ENCODE measurements at regions not wholly inside any gene's neighbourhood (a gene's known extent, or its start where the extent isn't known, plus 50 kb on each side); places are given as distances from the start of the nearest gene placed in this dataset.

- Histone ChIP-seq H3K4me1 (ENCODE audit: control insufficient read depth, insufficient read depth, low read length, poor library complexity, severe bottlenecking) (no peaks in the 10 kb centered on the region), H3K9me3 (ENCODE audit: control insufficient read depth, low read length) (no peaks in the 10 kb centered on the region), H3K36me3 (ENCODE audit: control insufficient read depth, insufficient read depth, low read length) (no peaks in the 10 kb centered on the region), H3K27me3 (replicated peaks; ENCODE audit: control insufficient read depth, insufficient read depth, low read length, poor library complexity, severe bottlenecking) (no peaks in the 10 kb centered on the region), H3K4me3 (ENCODE audit: insufficient read depth, low read depth, low read length, poor library complexity, severe bottlenecking) (no peak overlapping the region), H3K27ac (ENCODE audit: insufficient read depth, low read length, poor library complexity, severe bottlenecking) (no peak overlapping the region)
- no peak for DNase-seq
Observed at GRCh38 chr14:53327716-53328115, 174.6 kb upstream of the DDHD1 start.

GRCh38 chr14:53325176-53325806 is 172.2 kb upstream of the DDHD1 start:
- no peak overlapping the region for H3K27ac ChIP-seq (ENCODE audit: insufficient read depth, low read length, poor library complexity, severe bottlenecking)
- no peaks in the 10 kb centered on the region for H3K4me1 ChIP-seq (ENCODE audit: control insufficient read depth, insufficient read depth, low read length, poor library complexity, severe bottlenecking)
- H3K9me3 ChIP-seq (ENCODE audit: control insufficient read depth, low read length): no peaks in the 10 kb centered on the region
- no peak for DNase-seq
- no peak overlapping the region for H3K4me3 ChIP-seq (ENCODE audit: insufficient read depth, low read depth, low read length, poor library complexity, severe bottlenecking)
- H3K27me3 ChIP-seq (replicated peaks; ENCODE audit: control insufficient read depth, insufficient read depth, low read length, poor library complexity, severe bottlenecking): no peaks in the 10 kb centered on the region
- H3K36me3 ChIP-seq (ENCODE audit: control insufficient read depth, insufficient read depth, low read length): no peaks in the 10 kb centered on the region

GRCh38 chr14:53316504-53316903 is 163.4 kb upstream of the DDHD1 start:
- Histone ChIP-seq H3K9me3 (ENCODE audit: control insufficient read depth, low read length) (no peaks in the 10 kb centered on the region), H3K4me3 (ENCODE audit: insufficient read depth, low read depth, low read length, poor library complexity, severe bottlenecking) (no peak overlapping the region), H3K27me3 (replicated peaks; ENCODE audit: control insufficient read depth, insufficient read depth, low read length, poor library complexity, severe bottlenecking) (no peaks in the 10 kb centered on the region), H3K36me3 (ENCODE audit: control insufficient read depth, insufficient read depth, low read length) (no peaks in the 10 kb centered on the region), H3K4me1 (ENCODE audit: control insufficient read depth, insufficient read depth, low read length, poor library complexity, severe bottlenecking) (no peaks in the 10 kb centered on the region), H3K27ac (ENCODE audit: insufficient read depth, low read length, poor library complexity, severe bottlenecking) (no peak overlapping the region)
- DNase-seq: no peak

- no peaks in the 10 kb centered on the region for H3K9me3 ChIP-seq (ENCODE audit: control insufficient read depth, low read length)
- no peaks in the 10 kb centered on the region for H3K36me3 ChIP-seq (ENCODE audit: control insufficient read depth, insufficient read depth, low read length)
- no peaks in the 10 kb centered on the region for H3K4me1 ChIP-seq (ENCODE audit: control insufficient read depth, insufficient read depth, low read length, poor library complexity, severe bottlenecking)
- H3K27me3 ChIP-seq (replicated peaks; ENCODE audit: control insufficient read depth, insufficient read depth, low read length, poor library complexity, severe bottlenecking): no peaks in the 10 kb centered on the region
- no peak overlapping the region for H3K4me3 ChIP-seq (ENCODE audit: insufficient read depth, low read depth, low read length, poor library complexity, severe bottlenecking)
- DNase-seq: no peak
- no peak overlapping the region for H3K27ac ChIP-seq (ENCODE audit: insufficient read depth, low read length, poor library complexity, severe bottlenecking)
Observed at GRCh38 chr14:53310412-53310811, 157.3 kb upstream of the DDHD1 start.

- no peaks in the 10 kb centered on the region for H3K4me1 ChIP-seq (ENCODE audit: control insufficient read depth, insufficient read depth, low read length, poor library complexity, severe bottlenecking)
- H3K4me3 ChIP-seq (ENCODE audit: insufficient read depth, low read depth, low read length, poor library complexity, severe bottlenecking): no peak overlapping the region
- no peaks in the 10 kb centered on the region for H3K27me3 ChIP-seq (replicated peaks; ENCODE audit: control insufficient read depth, insufficient read depth, low read length, poor library complexity, severe bottlenecking)
- H3K36me3 ChIP-seq (ENCODE audit: control insufficient read depth, insufficient read depth, low read length): no peaks in the 10 kb centered on the region
- DNase-seq: no peak
- H3K27ac ChIP-seq (ENCODE audit: insufficient read depth, low read length, poor library complexity, severe bottlenecking): no peak overlapping the region
- no peaks in the 10 kb centered on the region for H3K9me3 ChIP-seq (ENCODE audit: control insufficient read depth, low read length)
Observed at GRCh38 chr14:53306911-53307310, 153.8 kb upstream of the DDHD1 start.

- Histone ChIP-seq H3K4me3 (ENCODE audit: insufficient read depth, low read depth, low read length, poor library complexity, severe bottlenecking) (peak overlapping the region; percentile 34), H3K27ac (ENCODE audit: insufficient read depth, low read length, poor library complexity, severe bottlenecking) (no peak overlapping the region), H3K36me3 (ENCODE audit: control insufficient read depth, insufficient read depth, low read length) (no peaks in the 10 kb centered on the region), H3K27me3 (replicated peaks; ENCODE audit: control insufficient read depth, insufficient read depth, low read length, poor library complexity, severe bottlenecking) (no peaks in the 10 kb centered on the region), H3K4me1 (ENCODE audit: control insufficient read depth, insufficient read depth, low read length, poor library complexity, severe bottlenecking) (no peaks in the 10 kb centered on the region), H3K9me3 (ENCODE audit: control insufficient read depth, low read length) (no peaks in the 10 kb centered on the region)
- peak in 2 of 3 donors; percentile 2 to 13 for DNase-seq
Observed at GRCh38 chr14:53306267-53306721, 153.2 kb upstream of the DDHD1 start.

GRCh38 chr14:53304726-53305381 is 151.7 kb upstream of the DDHD1 start:
- no peaks in the 10 kb centered on the region for H3K4me1 ChIP-seq (ENCODE audit: control insufficient read depth, insufficient read depth, low read length, poor library complexity, severe bottlenecking)
- H3K27me3 ChIP-seq (replicated peaks; ENCODE audit: control insufficient read depth, insufficient read depth, low read length, poor library complexity, severe bottlenecking): no peaks in the 10 kb centered on the region
- no peak overlapping the region for H3K4me3 ChIP-seq (ENCODE audit: insufficient read depth, low read depth, low read length, poor library complexity, severe bottlenecking)
- no peaks in the 10 kb centered on the region for H3K36me3 ChIP-seq (ENCODE audit: control insufficient read depth, insufficient read depth, low read length)
- no peak for DNase-seq
- no peak overlapping the region for H3K27ac ChIP-seq (ENCODE audit: insufficient read depth, low read length, poor library complexity, severe bottlenecking)
- no peaks in the 10 kb centered on the region for H3K9me3 ChIP-seq (ENCODE audit: control insufficient read depth, low read length)

GRCh38 chr14:53295985-53296582 is 143.0 kb upstream of the DDHD1 start:
- Histone ChIP-seq H3K9me3 (ENCODE audit: control insufficient read depth, low read length) (no peaks in the 10 kb centered on the region), H3K36me3 (ENCODE audit: control insufficient read depth, insufficient read depth, low read length) (no peaks in the 10 kb centered on the region), H3K27me3 (replicated peaks; ENCODE audit: control insufficient read depth, insufficient read depth, low read length, poor library complexity, severe bottlenecking) (no peaks in the 10 kb centered on the region), H3K27ac (ENCODE audit: insufficient read depth, low read length, poor library complexity, severe bottlenecking) (no peak overlapping the region), H3K4me3 (ENCODE audit: insufficient read depth, low read depth, low read length, poor library complexity, severe bottlenecking) (no peak overlapping the region), H3K4me1 (ENCODE audit: control insufficient read depth, insufficient read depth, low read length, poor library complexity, severe bottlenecking) (no peaks in the 10 kb centered on the region)
- no peak for DNase-seq

- H3K4me1 ChIP-seq (ENCODE audit: control insufficient read depth, insufficient read depth, low read length, poor library complexity, severe bottlenecking): no peaks in the 10 kb centered on the region
- no peaks in the 10 kb centered on the region for H3K9me3 ChIP-seq (ENCODE audit: control insufficient read depth, low read length)
- no peak for DNase-seq
- H3K27ac ChIP-seq (ENCODE audit: insufficient read depth, low read length, poor library complexity, severe bottlenecking): no peak overlapping the region
- H3K27me3 ChIP-seq (replicated peaks; ENCODE audit: control insufficient read depth, insufficient read depth, low read length, poor library complexity, severe bottlenecking): no peaks in the 10 kb centered on the region
- no peak overlapping the region for H3K4me3 ChIP-seq (ENCODE audit: insufficient read depth, low read depth, low read length, poor library complexity, severe bottlenecking)
- no peaks in the 10 kb centered on the region for H3K36me3 ChIP-seq (ENCODE audit: control insufficient read depth, insufficient read depth, low read length)
Observed at GRCh38 chr14:53295372-53295771, 142.2 kb upstream of the DDHD1 start.

GRCh38 chr14:53286301-53286700 is 133.2 kb upstream of the DDHD1 start:
- Histone ChIP-seq H3K36me3 (ENCODE audit: control insufficient read depth, insufficient read depth, low read length) (no peaks in the 10 kb centered on the region), H3K4me1 (ENCODE audit: control insufficient read depth, insufficient read depth, low read length, poor library complexity, severe bottlenecking) (no peaks in the 10 kb centered on the region), H3K4me3 (ENCODE audit: insufficient read depth, low read depth, low read length, poor library complexity, severe bottlenecking) (no peak overlapping the region), H3K27me3 (replicated peaks; ENCODE audit: control insufficient read depth, insufficient read depth, low read length, poor library complexity, severe bottlenecking) (no peaks in the 10 kb centered on the region), H3K27ac (ENCODE audit: insufficient read depth, low read length, poor library complexity, severe bottlenecking) (no peak overlapping the region), H3K9me3 (ENCODE audit: control insufficient read depth, low read length) (no peaks in the 10 kb centered on the region)
- no peak for DNase-seq

All from effector memory CD4-positive, alpha-beta T cell (primary cell).